T1000 (cell line): ENCODE measurements at regions not wholly inside any gene's neighbourhood (a gene's known extent, or its start where the extent isn't known, plus 50 kb on each side); places are given as distances from the start of the nearest gene placed in this dataset.
"Not testable (repeated sequence)": the region's sequence is repeated elsewhere in the genome, so short reads cannot be mapped to it uniquely, and the experiment has no call there.

Source experiments
- DNase-seq: peaks from one replicate; lab custom pipeline; 2025; ENCODE audit warnings: mixed read lengths; lab: John Stamatoyannopoulos, UW

GRCh38 chr1:164433818-164434170, 125.2 kb upstream of the PBX1 start:
- DNase-seq, result no peak

- DNase-seq, result no peak
Measured at GRCh38 chr1:164440232-164440631, 118.8 kb upstream of the PBX1 start.

- DNase-seq, result no peak
Measured at GRCh38 chr1:164443166-164443565, 115.8 kb upstream of the PBX1 start.

- DNase-seq, result no peak
Measured at GRCh38 chr1:164443836-164444235, 115.1 kb upstream of the PBX1 start.

GRCh38 chr1:164446020-164446419, 113.0 kb upstream of the PBX1 start:
- DNase-seq, result no peak

- no peak for DNase-seq
Measured at GRCh38 chr1:164452549-164452948, 106.4 kb upstream of the PBX1 start.

GRCh38 chr1:164456272-164456671, 102.7 kb upstream of the PBX1 start:
- no peak for DNase-seq

- not testable (repeated sequence) for DNase-seq
Measured at GRCh38 chr1:164459176-164459575, 99.8 kb upstream of the PBX1 start.

- DNase-seq, result no peak
Measured at GRCh38 chr1:164466001-164466421, 93.0 kb upstream of the PBX1 start.

- no peak for DNase-seq
Measured at GRCh38 chr1:164466429-164466828, 92.6 kb upstream of the PBX1 start.

GRCh38 chr1:164470996-164471395, 88.0 kb upstream of the PBX1 start:
- DNase-seq, result no peak

GRCh38 chr1:164472841-164473240, 86.1 kb upstream of the PBX1 start:
- no peak for DNase-seq

- DNase-seq, result no peak
Measured at GRCh38 chr1:164473544-164473943, 85.4 kb upstream of the PBX1 start.

- DNase-seq, result no peak
Measured at GRCh38 chr1:164475834-164476233, 83.2 kb upstream of the PBX1 start.

GRCh38 chr1:164477343-164477742, 81.6 kb upstream of the PBX1 start:
- DNase-seq, result no peak

GRCh38 chr1:164479242-164479641, 79.7 kb upstream of the PBX1 start:
- DNase-seq, result no peak

GRCh38 chr1:164480285-164480907, 78.6 kb upstream of the PBX1 start:
- DNase-seq, result no peak

GRCh38 chr1:164495905-164496304, 63.1 kb upstream of the PBX1 start:
- no peak for DNase-seq

GRCh38 chr1:164498792-164499191, 60.2 kb upstream of the PBX1 start:
- DNase-seq, result no peak

GRCh38 chr1:164504749-164505148, 54.2 kb upstream of the PBX1 start:
- DNase-seq, result no peak
